ENCODE measurements at regions not wholly inside any gene's neighbourhood (a gene's known extent, or its start where the extent isn't known, plus 50 kb on each side); places are given as distances from the start of the nearest gene placed in this dataset.

DNA sequence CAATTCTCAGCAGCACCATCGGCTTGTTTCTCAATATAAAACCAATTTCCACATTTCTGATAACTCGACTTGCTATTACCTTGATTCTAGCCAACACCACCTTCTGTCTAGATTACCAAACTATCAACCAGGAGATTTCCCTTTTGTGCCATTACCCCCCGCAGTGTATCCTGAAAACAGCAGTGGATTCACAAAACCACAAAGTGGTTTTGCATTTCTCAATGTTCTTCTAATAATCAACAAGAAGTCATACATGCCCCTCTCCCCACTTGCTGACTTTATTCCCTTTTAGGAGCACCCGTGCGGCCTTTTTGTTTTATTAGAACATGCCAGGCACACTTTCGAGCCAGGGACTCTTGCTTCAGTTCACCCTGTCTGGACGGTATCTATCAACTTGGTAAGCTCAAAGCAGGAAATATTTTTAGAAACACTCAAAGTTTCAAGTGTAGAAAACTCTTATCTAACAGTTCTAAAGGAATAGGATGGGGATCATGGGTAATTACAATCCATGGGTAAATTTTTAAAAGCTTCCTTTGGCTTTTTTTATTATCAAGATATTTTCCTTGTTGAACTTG is 967.4 kb downstream of the EFNB2 start:
- Histone ChIP-seq H3K27ac (ENCODE audit: extremely low read depth, low read depth, low read length) (no peak overlapping the region), H3K9me3 (ENCODE audit: control insufficient read depth, insufficient read depth, low read depth, low read length) (no peaks in the 10 kb centered on the region), H3K4me3 (ENCODE audit: low read depth, low read length) (no peak overlapping the region), H3K4me1 (ENCODE audit: control insufficient read depth, insufficient read depth, low read length) (no peaks in the 10 kb centered on the region), H3K36me3 (ENCODE audit: control insufficient read depth in 2 of 2, insufficient read depth in 1 of 2, low read length in 2 of 2) (no peaks in the 10 kb centered on the region)
- no peak for TF ChIP-seq ZNF514 (tag by site-specific recombination; IDR thresholded peaks at IDR 0.05)
- TF ChIP-seq ZNF488 (tag by site-specific recombination; IDR thresholded peaks at IDR 0.05) = no peak
- TF ChIP-seq, protein P1, sequence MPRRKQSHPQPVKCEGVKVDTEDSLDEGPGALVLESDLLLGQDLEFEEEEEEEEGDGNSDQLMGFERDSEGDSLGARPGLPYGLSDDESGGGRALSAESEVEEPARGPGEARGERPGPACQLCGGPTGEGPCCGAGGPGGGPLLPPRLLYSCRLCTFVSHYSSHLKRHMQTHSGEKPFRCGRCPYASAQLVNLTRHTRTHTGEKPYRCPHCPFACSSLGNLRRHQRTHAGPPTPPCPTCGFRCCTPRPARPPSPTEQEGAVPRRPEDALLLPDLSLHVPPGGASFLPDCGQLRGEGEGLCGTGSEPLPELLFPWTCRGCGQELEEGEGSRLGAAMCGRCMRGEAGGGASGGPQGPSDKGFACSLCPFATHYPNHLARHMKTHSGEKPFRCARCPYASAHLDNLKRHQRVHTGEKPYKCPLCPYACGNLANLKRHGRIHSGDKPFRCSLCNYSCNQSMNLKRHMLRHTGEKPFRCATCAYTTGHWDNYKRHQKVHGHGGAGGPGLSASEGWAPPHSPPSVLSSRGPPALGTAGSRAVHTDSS (tag by site-specific recombination; IDR thresholded peaks at IDR 0.05) = no peak
- TF ChIP-seq, protein P2, sequence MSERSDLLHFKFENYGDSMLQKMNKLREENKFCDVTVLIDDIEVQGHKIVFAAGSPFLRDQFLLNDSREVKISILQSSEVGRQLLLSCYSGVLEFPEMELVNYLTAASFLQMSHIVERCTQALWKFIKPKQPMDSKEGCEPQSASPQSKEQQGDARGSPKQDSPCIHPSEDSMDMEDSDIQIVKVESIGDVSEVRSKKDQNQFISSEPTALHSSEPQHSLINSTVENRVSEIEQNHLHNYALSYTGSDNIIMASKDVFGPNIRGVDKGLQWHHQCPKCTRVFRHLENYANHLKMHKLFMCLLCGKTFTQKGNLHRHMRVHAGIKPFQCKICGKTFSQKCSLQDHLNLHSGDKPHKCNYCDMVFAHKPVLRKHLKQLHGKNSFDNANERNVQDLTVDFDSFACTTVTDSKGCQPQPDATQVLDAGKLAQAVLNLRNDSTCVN (tag by site-specific recombination; optimal IDR thresholded peaks at IDR 0.05) = no peak
- no peak for TF ChIP-seq ZNF398 (tag by site-specific recombination; IDR thresholded peaks at IDR 0.05)
- TF ChIP-seq ZNF645 (tag by site-specific recombination; IDR thresholded peaks at IDR 0.05) = no peak
- CTCF ChIA-PET = no interaction called here
- POLR2A ChIA-PET = no interaction called here

- CTCF ChIA-PET = no interaction called here
- H3K27ac ChIP-seq (ENCODE audit: extremely low read depth, low read depth, low read length) = no peak overlapping the region
- H3K4me3 ChIP-seq (ENCODE audit: low read depth, low read length) = no peak overlapping the region
- H3K4me1 ChIP-seq (ENCODE audit: control insufficient read depth, insufficient read depth, low read length) = no peaks in the 10 kb centered on the region
- no peaks in the 10 kb centered on the region for H3K36me3 ChIP-seq (ENCODE audit: control insufficient read depth in 2 of 2, insufficient read depth in 1 of 2, low read length in 2 of 2)
- TF ChIP-seq, protein P3, sequence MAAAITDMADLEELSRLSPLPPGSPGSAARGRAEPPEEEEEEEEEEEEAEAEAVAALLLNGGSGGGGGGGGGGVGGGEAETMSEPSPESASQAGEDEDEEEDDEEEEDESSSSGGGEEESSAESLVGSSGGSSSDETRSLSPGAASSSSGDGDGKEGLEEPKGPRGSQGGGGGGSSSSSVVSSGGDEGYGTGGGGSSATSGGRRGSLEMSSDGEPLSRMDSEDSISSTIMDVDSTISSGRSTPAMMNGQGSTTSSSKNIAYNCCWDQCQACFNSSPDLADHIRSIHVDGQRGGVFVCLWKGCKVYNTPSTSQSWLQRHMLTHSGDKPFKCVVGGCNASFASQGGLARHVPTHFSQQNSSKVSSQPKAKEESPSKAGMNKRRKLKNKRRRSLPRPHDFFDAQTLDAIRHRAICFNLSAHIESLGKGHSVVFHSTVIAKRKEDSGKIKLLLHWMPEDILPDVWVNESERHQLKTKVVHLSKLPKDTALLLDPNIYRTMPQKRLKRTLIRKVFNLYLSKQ (tag by site-specific recombination; IDR thresholded peaks at IDR 0.05; ENCODE audit: borderline replicate concordance) = no peak
- no peak for TF ChIP-seq ZNF624 (tag by site-specific recombination; IDR thresholded peaks at IDR 0.05)
- POLR2A ChIA-PET = no interaction called here
- no peaks in the 10 kb centered on the region for H3K9me3 ChIP-seq (ENCODE audit: control insufficient read depth, insufficient read depth, low read depth, low read length)
Measured at GRCh38 chr13:105565136-105565727, 970.2 kb downstream of the EFNB2 start.

GRCh38 chr13:105552078-105552477 is 983.4 kb downstream of the EFNB2 start:
- no peak overlapping the region for H3K27ac ChIP-seq (ENCODE audit: extremely low read depth, low read depth, low read length)
- H3K9me3 ChIP-seq (ENCODE audit: control insufficient read depth, insufficient read depth, low read depth, low read length) = no peaks in the 10 kb centered on the region
- H3K4me1 ChIP-seq (ENCODE audit: control insufficient read depth, insufficient read depth, low read length) = no peaks in the 10 kb centered on the region
- POLR2A ChIA-PET = no interaction called here
- CTCF ChIA-PET = no interaction called here
- H3K36me3 ChIP-seq (ENCODE audit: control insufficient read depth in 2 of 2, insufficient read depth in 1 of 2, low read length in 2 of 2) = no peaks in the 10 kb centered on the region
- no peak overlapping the region for H3K4me3 ChIP-seq (ENCODE audit: low read depth, low read length)
- TF ChIP-seq ZFHX2 (tag by site-specific recombination; conservative IDR thresholded peaks at IDR 0.05) (peak; percentile 86), ZSCAN23 (tag by site-specific recombination; IDR thresholded peaks at IDR 0.05) (no peak), GLI2 (tag by site-specific recombination; IDR thresholded peaks at IDR 0.05; ENCODE audit: borderline replicate concordance, low read depth) (no peak), ZNF660 (tag by site-specific recombination; IDR thresholded peaks at IDR 0.05) (no peak)
